Left ventricle myocardium inferior (tissue), 1 donor: ENCODE measurements at regions not wholly inside any gene's neighbourhood (a gene's known extent, or its start where the extent isn't known, plus 50 kb on each side); places are given as distances from the start of the nearest gene placed in this dataset.
"Not testable (repeated sequence)": the region's sequence is repeated elsewhere in the genome, so short reads cannot be mapped to it uniquely, and the experiment has no call there.

ENCODE experiments used
- DNase-seq: peaks from one replicate; pipeline ENCODE4 v3.0.0-alpha.2; 2020
- H3K27ac ChIP-seq: fragments of 200-600 bp; replicated peaks from 2 replicates; pipeline ENCODE4 v1.8.0; 2021
- H3K27me3 ChIP-seq: fragments of 200-600 bp; 2 replicates; pipeline ENCODE4 v1.8.0; 2021; ENCODE audit warnings: low read depth
- H3K36me3 ChIP-seq: fragments of 200-600 bp; 2 replicates; pipeline ENCODE4 v1.8.0; 2021
- H3K4me1 ChIP-seq: fragments of 200-600 bp; 2 replicates; pipeline ENCODE4 v1.8.0; 2021
- H3K4me3 ChIP-seq: fragments of 200-600 bp; 2 replicates; pipeline ENCODE4 v1.8.0; 2021; ENCODE audit warnings: mild to moderate bottlenecking, moderate library complexity
- H3K9me3 ChIP-seq: fragments of 200-600 bp; replicated peaks from 2 replicates; pipeline ENCODE4 v1.8.0; 2021
- intact Hi-C: fragments of 100-400 bp; cut with micrococcal nuclease; formaldehyde crosslinking; loops from one replicate; pipeline ENCODE4 v1.11.0; 2022
- TF ChIP-seq, protein P1 (sequence below): fragments of 200-600 bp; IDR thresholded peaks from 2 replicates; pipeline ENCODE4 v1.8.0; 2021; ENCODE audit warnings: antibody characterized with exemption, mild to moderate bottlenecking, borderline replicate concordance
- donor health status: DM: no; HTN: yes; CAD: no; lungs with severe emphysema.

DNA sequence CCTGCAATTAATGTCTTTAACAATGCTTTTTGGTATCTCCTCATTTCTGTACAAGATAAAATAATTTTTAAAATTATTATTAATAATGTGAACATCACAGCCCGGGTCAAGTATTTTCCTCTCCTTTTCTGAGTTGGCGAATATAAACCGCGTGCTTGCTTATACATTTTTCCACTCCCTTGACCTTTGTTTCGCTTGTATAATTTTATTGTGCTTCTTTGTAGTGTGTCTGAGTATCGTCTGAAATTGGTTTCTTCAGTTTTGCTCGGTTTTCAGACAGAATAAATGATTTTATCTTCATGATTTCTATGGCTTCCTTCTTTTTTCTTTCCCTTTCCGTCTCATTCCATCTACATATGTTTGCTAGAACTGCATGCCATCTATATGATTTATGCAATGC, 448.5 kb downstream of the MAT2B start:
- Histone ChIP-seq H3K27me3 (no peaks in the 10 kb centered on the region), H3K4me1 (no peaks in the 10 kb centered on the region), H3K4me3 (no peak overlapping the region), H3K9me3 (no peaks in the 10 kb centered on the region), H3K36me3 (no peaks in the 10 kb centered on the region), H3K27ac (no peak overlapping the region)
- no peak for DNase-seq
- TF ChIP-seq, protein P1, sequence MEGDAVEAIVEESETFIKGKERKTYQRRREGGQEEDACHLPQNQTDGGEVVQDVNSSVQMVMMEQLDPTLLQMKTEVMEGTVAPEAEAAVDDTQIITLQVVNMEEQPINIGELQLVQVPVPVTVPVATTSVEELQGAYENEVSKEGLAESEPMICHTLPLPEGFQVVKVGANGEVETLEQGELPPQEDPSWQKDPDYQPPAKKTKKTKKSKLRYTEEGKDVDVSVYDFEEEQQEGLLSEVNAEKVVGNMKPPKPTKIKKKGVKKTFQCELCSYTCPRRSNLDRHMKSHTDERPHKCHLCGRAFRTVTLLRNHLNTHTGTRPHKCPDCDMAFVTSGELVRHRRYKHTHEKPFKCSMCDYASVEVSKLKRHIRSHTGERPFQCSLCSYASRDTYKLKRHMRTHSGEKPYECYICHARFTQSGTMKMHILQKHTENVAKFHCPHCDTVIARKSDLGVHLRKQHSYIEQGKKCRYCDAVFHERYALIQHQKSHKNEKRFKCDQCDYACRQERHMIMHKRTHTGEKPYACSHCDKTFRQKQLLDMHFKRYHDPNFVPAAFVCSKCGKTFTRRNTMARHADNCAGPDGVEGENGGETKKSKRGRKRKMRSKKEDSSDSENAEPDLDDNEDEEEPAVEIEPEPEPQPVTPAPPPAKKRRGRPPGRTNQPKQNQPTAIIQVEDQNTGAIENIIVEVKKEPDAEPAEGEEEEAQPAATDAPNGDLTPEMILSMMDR = no peak
- intact Hi-C loops = no loop called here

DNA sequence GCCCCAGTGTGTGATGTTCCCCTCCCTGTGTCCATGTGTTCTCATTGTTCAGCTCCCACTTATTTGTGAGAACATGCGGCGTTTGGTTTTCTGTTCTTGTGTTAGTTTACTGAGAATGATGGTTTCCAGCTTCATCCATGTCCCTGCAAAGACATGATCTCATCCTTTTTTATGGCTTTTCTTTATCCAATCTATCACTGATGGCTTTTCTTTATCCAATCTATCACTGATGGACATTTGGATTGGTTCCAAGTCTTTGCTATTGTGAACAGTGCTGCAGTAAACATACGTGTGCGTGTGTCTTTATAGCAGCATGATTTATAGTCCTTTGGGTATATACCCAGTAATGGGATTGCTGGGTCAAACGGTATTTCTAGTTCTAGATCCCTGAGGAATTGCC, 455.8 kb downstream of the MAT2B start:
- intact Hi-C loops, H3K9me3 ChIP-seq, H3K27me3 ChIP-seq, H3K36me3 ChIP-seq, H3K27ac ChIP-seq, H3K4me1 ChIP-seq, H3K4me3 ChIP-seq, DNase-seq: not testable (repeated sequence)

DNA sequence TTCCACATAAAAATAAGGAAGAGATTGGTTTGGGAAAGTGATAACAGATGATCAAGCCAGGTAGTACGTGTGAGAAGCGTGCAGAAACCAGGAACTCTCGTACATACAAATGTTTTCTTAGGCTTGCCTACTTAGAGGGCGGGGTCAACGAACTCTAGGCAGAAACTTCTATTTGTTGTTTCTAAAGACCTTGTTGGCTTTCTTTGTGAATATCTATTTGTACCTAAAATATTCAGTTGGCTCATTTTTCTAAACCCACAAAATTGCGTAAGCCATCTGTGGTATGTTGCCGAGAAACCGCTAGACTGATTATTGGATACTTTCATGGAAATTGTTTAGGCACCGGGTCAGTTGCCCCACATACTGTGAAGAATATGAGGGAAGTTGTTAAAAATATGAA, 458.5 kb downstream of the MAT2B start:
- Histone ChIP-seq H3K4me3 (no peak overlapping the region), H3K9me3 (no peaks in the 10 kb centered on the region), H3K27me3 (no peaks in the 10 kb centered on the region), H3K36me3 (no peaks in the 10 kb centered on the region), H3K27ac (no peak overlapping the region), H3K4me1 (no peaks in the 10 kb centered on the region)
- TF ChIP-seq, protein P1 = no peak
- DNase-seq = no peak
- intact Hi-C loops = no loop called here

DNA sequence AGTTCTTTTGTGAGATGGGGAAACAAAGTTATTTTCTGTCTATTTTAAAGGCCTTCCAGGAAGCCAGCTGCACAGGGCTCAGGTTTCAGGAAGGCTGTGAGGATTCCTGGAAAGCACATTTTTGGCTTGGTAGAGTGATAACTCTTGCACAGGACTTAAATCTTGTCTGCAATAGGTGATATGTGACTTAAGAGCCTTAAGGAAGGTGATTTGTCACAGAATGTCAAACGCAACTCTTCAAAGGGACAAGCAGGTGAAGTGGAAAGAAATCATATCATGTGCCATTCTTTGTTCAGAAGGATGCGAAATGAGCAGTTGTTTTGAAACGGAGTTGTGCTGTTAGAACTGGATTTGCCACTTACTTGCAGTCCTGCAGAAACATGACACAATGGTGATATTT, 459.3 kb downstream of the MAT2B start:
- Histone ChIP-seq H3K9me3 (no peaks in the 10 kb centered on the region), H3K36me3 (no peaks in the 10 kb centered on the region), H3K4me3 (no peak overlapping the region), H3K4me1 (no peaks in the 10 kb centered on the region), H3K27ac (no peak overlapping the region), H3K27me3 (no peaks in the 10 kb centered on the region)
- DNase-seq = no peak
- intact Hi-C loops = no loop called here
- TF ChIP-seq, protein P1 = no peak

DNA sequence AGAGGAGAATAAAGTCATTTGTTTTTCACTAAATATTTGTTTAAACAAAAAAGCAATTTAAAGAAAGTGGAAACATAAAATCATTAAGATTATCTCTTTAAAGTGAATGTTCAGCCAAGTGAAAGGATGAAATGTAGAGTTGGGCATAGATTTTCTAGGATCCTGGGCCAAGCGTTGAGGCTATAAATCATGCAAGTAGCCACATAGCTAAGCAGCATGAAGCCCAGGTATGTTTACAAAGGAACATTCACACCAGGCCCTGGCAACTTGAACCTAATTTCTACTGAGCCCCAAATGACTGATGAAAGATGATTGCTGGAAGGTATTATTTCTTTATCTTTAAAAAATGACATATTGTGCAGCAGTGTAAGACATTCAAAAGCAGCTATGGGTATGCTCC, 461.8 kb downstream of the MAT2B start:
- DNase-seq = no peak
- Histone ChIP-seq H3K36me3 (no peaks in the 10 kb centered on the region), H3K27me3 (no peaks in the 10 kb centered on the region), H3K4me1 (no peaks in the 10 kb centered on the region), H3K9me3 (peaks cover 8% of the 10 kb centered on the region), H3K27ac (no peak overlapping the region), H3K4me3 (no peak overlapping the region)
- TF ChIP-seq, protein P1 = no peak
- intact Hi-C loops = no loop called here

DNA sequence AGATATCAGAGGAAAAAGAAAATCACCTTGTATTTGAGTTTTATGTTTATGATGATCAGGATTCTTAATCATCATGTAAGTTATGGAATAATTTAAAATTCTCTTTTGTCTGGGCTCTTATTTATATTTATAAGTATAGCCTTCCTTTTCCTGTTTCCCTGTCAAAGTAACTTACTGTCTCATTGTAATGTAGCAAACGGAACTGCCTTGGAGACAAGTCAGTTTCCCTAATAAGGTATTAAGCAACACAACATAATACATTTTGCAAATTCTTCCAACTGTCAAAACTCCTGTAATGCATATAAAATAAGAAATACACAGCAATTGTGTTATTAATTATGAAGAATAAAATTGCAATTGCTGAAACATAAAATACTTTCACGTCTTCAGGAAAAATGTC, 463.2 kb downstream of the MAT2B start:
- no peak for DNase-seq
- no peaks in the 10 kb centered on the region for H3K36me3 ChIP-seq
- H3K27ac ChIP-seq = no peak overlapping the region
- H3K4me3 ChIP-seq = no peak overlapping the region
- H3K27me3 ChIP-seq = no peaks in the 10 kb centered on the region
- no peaks in the 10 kb centered on the region for H3K4me1 ChIP-seq
- intact Hi-C loops = no loop called here
- TF ChIP-seq, protein P1 = no peak
- peaks cover 13% of the 10 kb centered on the region for H3K9me3 ChIP-seq
